SU-DHL-6 (cell line): ENCODE measurements at regions not wholly inside any gene's neighbourhood (a gene's known extent, or its start where the extent isn't known, plus 50 kb on each side); places are given as distances from the start of the nearest gene placed in this dataset.

Source experiments
- H2AFZ ChIP-seq: fragments of 200-600 bp; sonication (generic); 2 replicates; pipeline ENCODE4 v1.6.1; 2014; ENCODE audit warnings: low read depth, mild to moderate bottlenecking, moderate library complexity, mixed read lengths, antibody characterized with exemption, low read length; ENCODE audit not compliant: severe bottlenecking
- H3F3A ChIP-seq: fragments of 200-600 bp; shearing (Covaris generic); 2 replicates; pipeline ENCODE4 v1.6.0; 2016; ENCODE audit warnings: antibody characterized with exemption, mild to moderate bottlenecking; ENCODE audit not compliant: insufficient read depth
- H3K27ac ChIP-seq: fragments of 200-600 bp; sonication (generic); 2 replicates; pipeline ENCODE4 v1.5.1; 2016; ENCODE audit warnings: low read depth, mild to moderate bottlenecking, low read length, moderate library complexity, mixed read lengths
- H3K27me3 ChIP-seq: fragments of 200-600 bp; sonication (generic), shearing (Covaris generic); 2 replicates; pipeline ENCODE4 v1.6.0; 2014; ENCODE audit warnings: mild to moderate bottlenecking, low read length
- H3K36me3 ChIP-seq: fragments of 200-600 bp; sonication (generic); 2 replicates; pipeline ENCODE4 v1.6.1; 2014; ENCODE audit warnings: mild to moderate bottlenecking, low read length, mixed read lengths
- H3K4me2 ChIP-seq: fragments of 300-600, 200-600 bp; shearing (Covaris generic), sonication (generic); 2 replicates; pipeline ENCODE4 v1.6.0; 2014; ENCODE audit warnings: low read length, low read depth, mild to moderate bottlenecking; ENCODE audit not compliant: poor library complexity, severe bottlenecking
- H3K4me3 ChIP-seq: fragments of 200-600 bp; sonication (generic); 2 replicates; pipeline ENCODE4 v1.5.1; 2014; ENCODE audit warnings: antibody characterized with exemption, low read length, mild to moderate bottlenecking, mixed read lengths; ENCODE audit not compliant: insufficient read depth, poor library complexity, severe bottlenecking
- H3K79me2 ChIP-seq: fragments of 200-600 bp; sonication (generic); 2 replicates; pipeline ENCODE4 v1.6.1; 2014; ENCODE audit warnings: mild to moderate bottlenecking, low read length, moderate library complexity; ENCODE audit not compliant: insufficient read depth
- H3K9ac ChIP-seq: fragments of 200-600 bp; sonication (generic); 2 replicates; pipeline ENCODE4 v1.7.0; 2014; ENCODE audit warnings: mild to moderate bottlenecking, low read length
- H3K9me2 ChIP-seq: fragments of 200-600 bp; sonication (generic); replicated peaks from 2 replicates; pipeline ENCODE4 v1.6.1; 2014; ENCODE audit warnings: low read length; ENCODE audit not compliant: insufficient read depth
- H3K9me3 ChIP-seq: fragments of 200-600 bp; sonication (generic); 2 replicates; pipeline ENCODE4 v1.6.1; 2014; ENCODE audit warnings: low read length, mixed read lengths; ENCODE audit not compliant: insufficient read depth
- H4K20me1 ChIP-seq: fragments of 200-600 bp; sonication (generic); 2 replicates; pipeline ENCODE4 v1.6.1; 2014; ENCODE audit warnings: low read depth, mild to moderate bottlenecking, antibody characterized with exemption, low read length, moderate library complexity, mixed read lengths
- CTCF ChIP-seq: fragments of 200-600 bp; sonication (generic); IDR thresholded peaks from one replicate; pipeline ENCODE4 v1.5.1; 2017; ENCODE audit warnings: antibody characterized with exemption, mild to moderate bottlenecking, low read length, moderate library complexity; ENCODE audit not compliant: insufficient read depth, poor library complexity, severe bottlenecking
- EZH2phosphoT487 ChIP-seq: fragments of 200-600 bp; sonication (generic), shearing (Covaris generic); conservative IDR thresholded peaks from 2 replicates; pipeline ENCODE4 v1.6.1; 2018; ENCODE audit warnings: mild to moderate bottlenecking, antibody characterized with exemption, low read length, moderate library complexity, mixed read lengths

DNA sequence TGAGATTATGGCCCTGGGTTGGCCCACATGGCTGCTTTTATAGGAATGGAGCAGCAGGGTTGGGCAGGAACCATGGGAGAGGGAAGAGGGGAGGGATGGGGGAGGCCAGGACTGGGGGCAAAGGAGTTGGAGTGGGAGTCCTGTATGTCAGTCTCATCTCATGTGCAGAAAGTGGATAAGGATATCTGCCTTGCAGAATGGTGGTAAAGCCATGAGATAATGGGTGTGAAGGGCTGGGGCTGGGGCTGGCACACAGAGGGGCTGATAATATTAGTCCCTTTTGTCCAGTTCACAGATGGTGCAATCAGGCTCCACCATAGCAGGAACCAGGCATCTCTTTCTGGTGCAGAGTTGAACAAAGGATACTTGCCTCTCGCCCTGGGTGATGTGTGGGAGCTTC lies 101.3 kb downstream of the MRM1 start:
- no peaks in the 10 kb centered on the region for H3K9me2 ChIP-seq
- H3K9me3 ChIP-seq: no peaks in the 10 kb centered on the region
- H2AFZ ChIP-seq: no peak overlapping the region
- TF ChIP-seq EZH2phosphoT487: no peak
- TF ChIP-seq CTCF: no peak
- no peak overlapping the region for H3K9ac ChIP-seq
- no peak overlapping the region for H3K27ac ChIP-seq
- no peaks in the 10 kb centered on the region for H3K27me3 ChIP-seq
- no peaks in the 10 kb centered on the region for H3K36me3 ChIP-seq
- no peaks in the 10 kb centered on the region for H3K79me2 ChIP-seq
- no peaks in the 10 kb centered on the region for H4K20me1 ChIP-seq
- no peak overlapping the region for H3K4me3 ChIP-seq
- H3F3A ChIP-seq: no peaks in the 10 kb centered on the region
- no peak overlapping the region for H3K4me2 ChIP-seq

- H3K79me2 ChIP-seq: no peaks in the 10 kb centered on the region
- TF ChIP-seq CTCF: no peak
- no peak for TF ChIP-seq EZH2phosphoT487
- no peak overlapping the region for H3K27ac ChIP-seq
- H3K4me3 ChIP-seq: no peak overlapping the region
- no peaks in the 10 kb centered on the region for H4K20me1 ChIP-seq
- no peak overlapping the region for H3K9ac ChIP-seq
- H3K36me3 ChIP-seq: no peaks in the 10 kb centered on the region
- no peaks in the 10 kb centered on the region for H3K9me2 ChIP-seq
- no peaks in the 10 kb centered on the region for H3K27me3 ChIP-seq
- no peaks in the 10 kb centered on the region for H3F3A ChIP-seq
- H3K9me3 ChIP-seq: no peaks in the 10 kb centered on the region
- no peak overlapping the region for H2AFZ ChIP-seq
- no peak overlapping the region for H3K4me2 ChIP-seq
Observed at GRCh38 chr17:36703860-36704266, 102.5 kb downstream of the MRM1 start.

GRCh38 chr17:36705283-36705795 lies 104.0 kb downstream of the MRM1 start:
- H3K4me2 ChIP-seq: no peak overlapping the region
- H4K20me1 ChIP-seq: no peaks in the 10 kb centered on the region
- no peaks in the 10 kb centered on the region for H3K36me3 ChIP-seq
- no peaks in the 10 kb centered on the region for H3K27me3 ChIP-seq
- TF ChIP-seq CTCF: no peak
- TF ChIP-seq EZH2phosphoT487: no peak
- no peak overlapping the region for H2AFZ ChIP-seq
- no peak overlapping the region for H3K27ac ChIP-seq
- no peak overlapping the region for H3K4me3 ChIP-seq
- H3K9me2 ChIP-seq: no peaks in the 10 kb centered on the region
- H3K9ac ChIP-seq: no peak overlapping the region
- H3K9me3 ChIP-seq: no peaks in the 10 kb centered on the region
- H3F3A ChIP-seq: no peaks in the 10 kb centered on the region
- H3K79me2 ChIP-seq: no peaks in the 10 kb centered on the region
